Globus pallidus (tissue), 1 donor: ENCODE measurements at regions not wholly inside any gene's neighbourhood (a gene's known extent, or its start where the extent isn't known, plus 50 kb on each side); places are given as distances from the start of the nearest gene placed in this dataset.
A peak's percentile ranks its signal among the peaks of the same experiment; 100 is the strongest.

ENCODE experiments used
- DNase-seq: peaks from one replicate; pipeline ENCODE4 v3.0.0-alpha.2; 2015; ENCODE audit warnings: low spot score

DNA sequence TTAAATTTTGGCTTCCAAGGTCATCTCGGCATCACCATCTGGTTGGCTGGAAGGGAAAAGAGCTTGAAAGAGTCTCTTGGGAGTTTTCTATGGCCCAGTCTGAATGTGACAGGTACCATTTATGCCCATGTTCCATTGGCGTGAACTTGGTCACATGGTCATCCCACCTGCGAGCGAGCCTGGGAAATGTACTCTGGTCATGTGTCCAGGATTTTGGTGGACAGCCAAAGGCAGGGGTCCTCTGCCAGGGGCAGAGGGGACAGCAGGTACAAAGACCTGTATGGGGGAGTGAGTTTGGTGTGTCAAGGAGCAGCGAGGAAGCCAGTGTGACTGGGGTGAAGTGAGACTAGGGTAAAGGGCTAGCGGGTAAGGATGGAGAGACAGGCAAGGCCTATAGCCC, 112.6 kb downstream of the CDC5L start:
- DNase-seq = no peak

DNA sequence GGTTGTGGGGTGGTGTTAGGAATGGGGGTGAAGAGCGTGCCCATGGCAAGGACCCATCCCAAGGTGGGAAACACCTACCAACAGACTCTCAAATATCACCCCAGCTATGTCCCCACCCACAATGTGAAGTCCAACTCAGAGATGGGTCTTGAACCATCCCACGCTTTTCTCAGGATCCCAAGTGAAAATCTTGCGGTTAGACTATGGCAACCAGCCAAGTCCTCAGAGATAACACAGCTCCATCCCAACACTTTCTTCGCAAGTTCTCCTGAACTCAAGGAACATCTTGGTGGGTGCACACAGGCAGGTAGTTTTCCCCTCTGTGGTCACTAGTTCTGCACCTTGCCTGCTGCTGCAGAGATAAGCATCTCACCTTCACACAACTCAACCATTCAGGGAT, 116.0 kb downstream of the CDC5L start:
- DNase-seq = no peak

DNA sequence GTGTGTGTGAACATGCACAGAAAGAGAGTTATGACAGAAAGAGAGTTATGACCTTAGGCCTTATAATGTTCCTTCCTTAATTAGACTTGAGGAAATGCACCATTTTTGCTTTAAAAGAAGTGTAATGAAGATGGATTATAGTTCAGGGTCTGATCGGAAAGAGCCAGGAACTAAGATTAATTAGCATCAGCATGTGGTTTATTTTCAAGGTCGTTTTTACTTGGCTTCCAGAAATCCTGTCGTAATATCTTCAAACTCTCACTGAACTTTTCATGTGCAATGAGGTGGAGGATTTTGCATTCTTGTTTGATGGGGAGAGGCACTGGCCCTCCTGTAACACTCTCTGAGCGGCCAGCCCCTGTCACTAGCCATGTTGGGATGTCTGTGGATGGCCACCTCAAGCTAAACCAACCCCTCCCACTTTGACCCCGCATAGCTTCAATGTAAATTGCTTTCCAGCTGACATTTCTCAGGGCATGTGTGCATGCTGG, 116.8 kb downstream of the CDC5L start:
- no peak for DNase-seq

DNA sequence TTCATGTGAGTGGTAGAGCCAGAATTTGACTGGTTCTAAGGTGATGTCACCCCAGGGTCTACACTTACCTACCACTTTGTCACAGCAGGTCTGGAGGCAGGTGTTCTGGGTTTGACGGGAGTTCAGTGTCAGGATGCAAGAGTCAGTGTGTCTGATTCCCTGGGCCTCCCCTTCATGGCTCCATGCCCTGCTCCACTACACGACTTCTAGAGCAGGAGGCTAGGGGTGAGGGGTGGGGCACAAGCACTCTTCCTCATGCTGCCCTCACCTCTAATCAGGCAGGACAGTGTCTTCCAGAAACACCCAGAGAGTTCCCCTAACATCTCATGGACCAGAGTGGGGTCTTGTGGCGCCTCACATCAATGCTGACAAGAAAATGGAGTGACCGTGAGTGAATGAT, 118.2 kb downstream of the CDC5L start:
- DNase-seq = no peak

DNA sequence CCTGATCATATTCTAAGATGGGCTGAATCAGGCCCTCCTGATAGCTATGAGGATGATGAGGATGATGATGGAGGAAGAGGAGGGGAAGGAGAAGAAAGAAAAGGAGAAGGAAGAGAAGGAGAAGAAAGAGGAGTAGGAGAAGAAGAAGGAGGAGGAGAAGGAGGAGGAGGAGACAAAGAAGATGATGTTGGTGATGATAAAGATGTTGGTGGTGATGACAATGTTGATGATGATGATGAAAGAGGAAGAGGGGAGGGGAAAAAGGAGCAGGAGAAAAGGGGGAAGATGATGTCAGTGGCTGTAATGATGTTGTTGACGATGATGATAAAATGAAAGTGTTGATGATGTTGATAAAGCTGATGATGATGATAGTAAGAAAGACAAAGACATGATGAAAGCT, 119.5 kb downstream of the CDC5L start:
- no peak for DNase-seq

DNA sequence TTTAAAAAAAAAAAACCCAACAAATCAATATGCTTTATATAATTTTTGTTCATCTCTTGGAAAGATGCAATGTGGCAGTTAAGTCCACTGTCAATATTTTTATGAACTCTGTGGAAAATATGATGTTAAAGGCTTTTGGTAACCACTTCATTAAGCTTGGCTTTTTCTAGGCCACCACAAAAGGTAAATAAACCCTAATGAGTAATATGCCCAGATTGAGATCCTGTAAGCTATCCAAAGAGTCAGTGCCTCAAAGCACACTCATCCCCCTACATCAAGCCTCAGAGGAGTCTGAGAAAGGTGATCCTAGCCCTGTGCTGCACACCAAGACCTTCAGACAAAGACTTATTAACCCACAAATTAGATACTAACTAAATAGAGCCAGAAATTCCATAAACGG, 121.1 kb downstream of the CDC5L start:
- no peak for DNase-seq

DNA sequence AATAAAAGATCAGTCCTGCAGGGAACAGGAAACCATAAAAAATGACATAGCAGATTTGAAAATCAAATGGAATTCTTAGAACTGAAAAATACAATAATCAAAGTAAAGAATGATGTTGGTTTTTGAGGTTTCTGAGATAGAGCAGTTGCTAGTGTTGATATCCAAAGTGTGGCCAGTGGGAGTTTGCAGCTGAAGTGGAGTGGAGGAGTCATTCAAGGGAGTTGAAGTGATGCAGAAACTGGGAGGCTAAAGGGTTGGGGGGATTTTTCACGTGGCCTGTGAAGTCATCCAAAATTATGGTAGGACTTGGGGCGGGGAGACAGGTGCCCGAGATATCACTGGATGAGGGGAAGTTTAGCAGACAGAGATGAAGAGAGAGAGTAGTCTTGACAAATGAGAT, 123.6 kb downstream of the CDC5L start:
- no peak for DNase-seq

DNA sequence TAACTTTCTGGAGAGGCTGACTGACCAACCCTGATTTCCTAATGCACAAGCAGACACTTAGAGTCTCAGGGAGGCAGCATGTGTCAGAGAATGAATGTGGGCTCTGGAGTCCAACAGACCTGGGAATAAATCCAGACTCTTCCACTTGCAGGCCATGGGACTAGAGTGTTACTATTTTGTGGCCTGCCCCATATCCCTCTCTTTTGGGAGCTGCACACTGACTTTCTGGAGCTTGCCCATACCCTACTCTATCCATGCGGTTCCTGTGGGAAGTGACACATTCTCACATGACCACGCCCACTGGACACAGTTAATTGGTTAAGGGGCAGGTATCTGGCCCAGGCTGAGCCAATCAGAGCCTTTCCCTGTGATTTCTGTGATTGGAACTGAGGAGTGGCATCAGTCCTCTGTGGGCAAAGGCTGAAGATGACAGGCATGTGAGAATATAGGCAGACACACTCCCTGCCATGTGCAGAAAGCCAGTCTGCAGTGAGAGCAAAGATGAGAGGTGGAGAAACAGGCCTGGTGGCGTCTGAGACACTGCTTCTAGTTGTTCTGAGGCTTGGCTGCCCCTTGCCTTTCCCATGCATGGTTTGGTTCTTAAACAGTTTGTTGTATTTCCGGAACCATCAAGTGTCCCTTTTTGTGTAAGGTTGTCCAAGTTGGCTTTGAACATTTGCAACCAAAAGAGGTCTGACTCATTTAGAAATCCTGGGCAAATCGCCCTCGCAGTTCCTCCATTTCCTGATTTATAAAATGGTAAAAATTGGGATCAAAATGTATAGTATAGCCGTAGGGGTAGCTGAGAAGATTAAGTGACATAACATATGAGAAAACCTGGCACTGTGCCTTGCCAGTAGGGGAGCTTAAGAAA, 125.6 kb downstream of the CDC5L start:
- peak; percentile 31 for DNase-seq

DNA sequence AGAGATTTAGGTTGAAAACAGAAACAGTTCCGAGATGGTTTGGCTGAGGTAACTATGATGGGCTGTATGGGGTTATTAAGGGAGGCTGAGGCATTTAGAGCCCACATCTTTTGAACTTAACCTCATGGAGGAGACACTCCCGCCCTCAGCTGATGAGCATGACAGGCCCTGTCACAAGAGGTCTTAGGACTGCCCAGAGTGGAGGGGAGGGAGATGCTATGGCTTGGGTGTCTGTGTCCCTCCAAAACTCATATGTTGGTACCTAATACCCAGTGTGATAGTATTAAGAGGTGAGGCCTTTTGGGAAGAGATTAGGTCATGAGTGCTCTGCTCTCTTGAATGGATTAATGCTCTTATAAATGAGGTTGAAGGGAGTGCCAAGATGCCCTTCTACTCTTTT, 126.6 kb downstream of the CDC5L start:
- no peak for DNase-seq

DNA sequence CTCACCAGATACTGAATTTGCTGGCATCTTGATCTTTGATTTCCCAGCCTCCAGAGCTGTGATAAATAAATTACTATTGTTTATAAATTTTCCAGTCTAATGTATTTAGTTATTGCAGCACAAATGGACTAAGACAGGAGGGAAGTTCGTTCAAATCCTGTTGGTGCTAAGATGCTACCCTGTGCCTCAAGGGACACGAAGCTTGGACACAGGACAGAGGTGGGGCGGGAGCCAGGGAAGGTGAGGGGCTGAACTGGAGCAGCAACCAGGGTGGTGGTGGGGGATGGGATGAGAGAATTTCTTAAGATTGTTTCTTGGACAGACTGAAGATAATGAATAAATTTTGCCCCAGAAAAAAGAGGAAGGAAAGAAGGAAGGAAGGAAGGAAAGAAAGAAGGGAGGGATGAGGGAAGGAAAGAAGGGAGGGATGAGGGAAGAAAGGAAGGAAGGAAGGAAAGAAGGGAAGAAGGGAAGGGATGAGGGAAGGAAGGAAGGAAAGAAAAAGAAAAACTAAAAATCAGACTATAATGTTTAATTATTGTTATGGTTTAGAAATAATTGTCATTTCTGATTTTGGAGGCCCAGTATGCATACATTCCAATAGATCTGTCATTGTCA, 127.2 kb downstream of the CDC5L start:
- DNase-seq = no peak

DNA sequence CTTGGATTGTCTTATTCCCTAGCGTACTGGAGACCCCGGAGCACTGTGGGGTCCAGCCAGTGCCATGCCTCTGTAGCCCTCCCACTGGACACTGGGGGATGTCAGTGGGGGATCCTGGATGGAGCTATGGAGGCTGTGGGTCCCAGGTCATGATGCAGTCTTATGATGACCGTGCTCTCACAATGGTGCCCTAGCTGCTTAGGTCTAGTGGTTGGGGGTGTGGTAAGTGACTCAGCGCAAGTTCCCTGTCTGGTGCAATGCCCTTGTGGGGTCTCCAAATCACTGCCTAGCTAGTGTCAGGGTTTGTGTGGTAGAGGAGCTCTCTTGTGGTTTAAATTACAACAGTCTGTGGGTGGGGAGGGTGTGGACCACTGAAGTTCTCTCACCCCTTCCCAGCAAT, 135.4 kb downstream of the CDC5L start:
- no peak for DNase-seq

DNA sequence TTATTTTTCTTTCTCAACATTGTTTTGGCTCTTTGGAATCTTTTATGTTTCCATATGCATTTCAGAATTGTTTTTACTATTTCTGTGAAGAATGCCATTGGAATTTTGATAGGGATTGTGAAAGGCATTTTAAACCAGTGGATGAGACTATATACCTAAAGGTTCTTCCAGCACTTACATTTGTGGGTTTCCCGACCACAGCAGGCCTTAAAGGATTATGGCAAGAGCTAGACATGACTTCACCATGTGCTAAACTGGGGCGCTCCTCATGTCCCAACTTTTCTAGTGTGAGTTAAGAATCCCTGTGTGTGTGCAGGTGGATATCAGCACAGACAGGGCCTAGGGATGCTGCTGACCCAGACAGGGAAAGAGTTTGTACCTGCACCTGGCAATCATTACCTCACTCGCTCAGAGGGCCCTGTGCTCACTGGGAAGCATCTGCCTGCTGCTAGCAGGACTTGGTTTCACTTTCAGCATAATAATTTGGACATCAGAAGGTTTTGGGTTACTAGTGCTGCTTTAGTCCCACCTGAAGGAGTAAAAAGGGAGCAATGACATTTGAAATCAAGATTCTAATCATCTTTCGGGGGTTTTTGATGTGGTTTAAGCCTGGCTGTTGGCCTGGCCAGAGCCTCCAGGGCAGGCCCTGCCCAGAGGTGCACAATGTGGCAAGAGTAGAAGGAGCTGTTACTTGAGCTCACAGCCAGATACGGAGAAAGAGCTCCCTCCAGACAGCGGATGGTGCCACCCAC, 137.1 kb downstream of the CDC5L start:
- DNase-seq = no peak

DNA sequence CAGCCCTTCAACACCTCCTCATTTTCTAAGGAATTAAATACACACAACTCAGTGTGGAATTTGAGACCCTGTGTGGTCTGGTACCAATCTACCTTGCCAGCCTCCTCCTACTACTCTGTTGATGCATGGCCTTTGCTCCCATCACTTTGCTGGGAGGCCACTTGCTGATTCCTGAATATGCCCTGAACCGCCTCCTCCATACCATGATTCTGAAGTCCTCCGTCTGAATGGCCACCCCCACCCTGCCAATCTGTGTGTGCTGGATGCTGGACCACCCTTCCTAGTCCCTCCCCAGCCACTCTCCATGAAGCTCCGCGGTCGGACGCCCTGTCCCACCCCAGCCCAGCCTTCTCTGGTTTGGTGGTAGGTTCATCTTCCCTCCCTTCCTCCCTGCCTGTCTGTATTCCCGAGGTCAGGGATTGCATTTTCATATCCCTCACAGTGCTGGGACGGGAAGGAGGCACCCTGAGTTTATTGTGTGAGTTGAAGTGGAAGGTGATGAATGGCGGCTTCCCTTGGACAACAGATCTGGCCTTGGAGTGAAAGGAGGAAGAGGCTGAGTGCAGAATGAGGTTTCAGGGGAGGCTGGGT, 138.3 kb downstream of the CDC5L start:
- no peak for DNase-seq

DNA sequence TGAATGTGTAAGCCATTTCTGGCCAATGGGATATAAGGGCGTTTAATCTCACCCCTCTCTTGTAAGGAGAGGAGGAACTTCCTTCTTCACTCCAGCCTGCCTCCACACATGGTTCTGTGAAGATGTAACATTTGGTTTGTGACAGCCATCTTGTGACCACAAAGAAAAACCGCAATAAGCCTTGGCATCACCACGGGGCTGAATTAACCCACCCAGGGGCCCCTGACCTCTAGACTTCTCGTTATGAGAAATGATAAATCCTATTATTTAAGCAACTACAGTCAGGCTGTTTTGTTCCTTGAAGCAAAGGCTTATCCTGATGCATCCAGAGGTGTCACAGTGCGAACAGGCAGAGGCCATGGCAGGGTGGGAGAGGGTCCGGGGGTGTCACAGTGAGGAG, 139.7 kb downstream of the CDC5L start:
- DNase-seq = no peak

DNA sequence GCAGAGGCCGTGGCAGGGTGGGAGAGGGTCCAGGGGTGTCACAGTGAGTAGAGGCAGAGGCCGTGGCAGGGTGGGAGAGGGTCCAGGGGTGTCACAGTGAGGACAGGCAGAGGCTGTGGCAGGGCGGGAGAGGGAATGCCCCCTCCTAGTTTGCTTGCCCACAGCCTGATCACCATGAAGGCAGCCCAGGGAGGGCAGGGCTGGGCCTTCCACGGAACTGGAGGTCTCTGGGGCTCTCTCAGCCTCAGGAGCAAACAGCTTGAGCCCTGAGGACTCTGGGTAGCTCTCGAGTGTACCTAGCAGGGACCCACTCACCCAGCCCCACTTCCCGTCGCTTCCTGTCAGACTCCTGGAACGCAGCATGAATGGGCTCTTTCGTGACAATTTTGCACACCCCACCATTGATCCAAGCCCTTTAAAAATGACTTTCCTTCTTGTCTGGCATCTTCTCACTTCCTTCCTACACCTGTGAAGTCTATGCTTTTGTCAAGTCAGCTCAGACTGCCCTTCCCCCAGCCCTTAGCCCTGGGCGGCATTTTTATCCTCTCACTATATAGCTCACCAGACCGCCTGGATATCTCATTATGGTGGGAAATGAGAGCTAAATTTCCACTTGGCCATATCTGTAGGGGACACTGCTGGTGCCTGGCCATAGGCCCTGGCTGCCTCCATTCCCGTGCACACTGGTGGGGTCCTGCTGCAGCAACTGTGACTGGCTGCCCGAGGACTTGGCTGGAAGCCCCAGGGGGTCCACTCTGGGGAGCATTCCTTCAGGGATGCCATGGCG, 140.3 kb downstream of the CDC5L start:
- no peak for DNase-seq

DNA sequence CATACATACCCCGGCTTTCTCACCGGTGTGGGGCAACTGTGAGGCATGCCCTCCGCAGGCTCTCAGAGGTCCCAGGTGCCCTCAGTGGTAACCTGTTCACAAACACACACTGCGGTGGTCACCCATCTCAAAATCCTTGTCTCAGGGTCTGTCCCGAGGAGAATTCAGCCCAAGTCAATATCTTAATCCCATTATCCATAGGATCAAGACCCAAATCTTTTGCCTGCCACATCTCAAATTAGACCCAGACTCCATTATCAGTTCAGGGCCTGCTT, 140.8 kb downstream of the CDC5L start:
- DNase-seq = no peak

DNA sequence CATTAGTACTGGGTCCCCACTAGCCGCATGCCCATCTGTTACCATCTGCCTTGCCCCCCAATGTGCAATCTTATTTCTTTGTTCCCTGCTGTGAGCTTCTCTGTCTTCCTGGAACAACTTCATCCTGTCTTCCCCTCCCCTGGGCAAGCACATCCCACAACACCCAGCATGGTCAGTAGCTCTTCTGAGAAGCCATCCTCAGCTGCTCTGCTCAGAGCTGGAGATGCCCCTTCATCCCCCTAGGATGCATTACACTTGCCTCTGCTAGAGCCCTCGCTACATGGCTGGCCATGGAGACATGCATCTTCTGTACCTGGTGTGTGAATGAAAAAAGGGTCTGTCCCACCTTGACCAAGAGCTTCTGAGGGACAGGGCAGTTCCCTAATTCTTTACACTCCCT, 141.2 kb downstream of the CDC5L start:
- no peak for DNase-seq

DNA sequence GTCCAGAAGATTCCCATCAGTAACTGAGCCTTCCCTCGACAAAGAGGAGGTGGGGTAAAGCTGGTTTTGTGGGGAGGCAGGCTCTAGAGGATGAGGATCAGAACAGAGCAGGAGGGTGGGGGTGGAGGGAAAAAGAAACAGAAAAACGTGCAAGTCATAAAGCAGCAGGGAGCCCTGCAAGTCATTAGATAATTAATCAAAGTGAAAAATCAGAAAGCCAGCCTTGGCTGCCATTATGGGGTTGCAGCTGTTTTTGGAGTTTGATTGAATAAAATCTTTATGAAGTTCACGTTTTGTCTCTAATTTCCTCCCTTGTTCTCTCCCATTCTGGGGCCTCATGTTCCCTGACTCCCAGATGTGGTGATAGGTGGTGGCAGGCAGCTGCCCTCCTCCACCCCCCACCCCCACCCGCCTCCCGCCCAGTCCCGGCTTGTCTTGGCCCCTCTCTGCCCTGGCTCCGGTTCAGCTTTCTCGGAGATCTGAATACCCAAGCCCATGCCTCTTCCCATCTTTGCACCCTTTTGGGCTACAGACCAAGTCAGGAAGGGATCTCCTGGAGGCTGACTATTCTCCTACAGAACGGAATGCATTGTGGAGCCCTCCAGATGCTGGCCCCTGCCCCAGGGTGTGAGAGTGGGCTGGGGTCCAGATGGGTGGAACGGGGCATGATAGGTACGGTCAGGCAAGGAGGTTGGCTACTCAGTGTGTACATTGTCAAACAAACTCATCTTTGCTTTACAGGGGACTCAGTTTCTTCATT, 141.8 kb downstream of the CDC5L start:
- no peak for DNase-seq

DNA sequence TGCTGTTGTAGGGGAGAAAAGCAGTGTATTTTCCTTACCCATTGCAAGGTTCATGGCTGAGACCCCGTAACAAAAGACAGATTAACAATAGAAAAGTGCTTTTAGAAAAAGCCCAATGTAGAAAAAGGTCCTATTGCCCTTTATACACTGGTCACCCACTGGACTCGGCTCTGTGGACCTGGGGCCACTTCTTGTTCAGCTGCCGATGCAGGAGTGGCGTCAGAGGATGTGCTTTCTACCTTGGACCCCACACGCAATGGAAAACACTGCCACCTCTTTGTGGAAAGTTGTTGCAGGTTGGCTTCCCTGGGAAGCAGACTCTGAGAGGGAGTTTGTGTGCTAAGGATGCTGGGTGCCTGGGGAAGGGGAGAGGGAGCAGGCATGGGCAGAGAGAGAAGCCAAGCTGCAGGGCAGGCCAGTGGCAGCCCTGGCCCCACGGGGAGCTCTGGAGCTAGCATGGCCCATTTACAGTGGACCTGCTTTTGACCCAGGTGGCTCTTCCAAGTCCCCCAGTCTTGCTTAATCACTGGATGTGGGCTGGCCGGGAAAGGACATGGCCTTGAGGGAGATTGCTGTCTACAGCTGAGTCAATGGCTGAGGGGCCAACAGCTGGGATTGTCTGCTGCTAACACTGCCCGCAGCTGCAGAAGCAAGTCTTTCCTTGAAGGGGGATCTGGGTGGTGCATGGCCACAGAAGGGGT, 142.9 kb downstream of the CDC5L start:
- DNase-seq = no peak

DNA sequence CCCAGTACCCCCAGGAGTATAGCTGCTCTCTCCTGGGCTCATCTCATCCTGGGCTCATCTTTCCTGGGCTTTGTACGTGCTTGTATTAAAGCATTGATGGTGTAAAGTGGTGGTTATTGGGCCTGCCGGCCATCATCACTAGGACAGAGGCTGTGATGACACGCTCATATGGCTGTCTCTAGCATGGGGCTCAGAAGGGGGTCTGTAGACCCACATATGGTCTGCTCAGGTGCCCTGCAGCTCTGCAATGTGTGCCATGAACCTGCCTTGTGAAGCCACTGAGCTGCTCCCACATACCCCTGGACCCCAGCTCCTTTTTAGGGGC, 143.4 kb downstream of the CDC5L start:
- DNase-seq = no peak
